ENCODE measurements at regions not wholly inside any gene's neighbourhood (a gene's known extent, or its start where the extent isn't known, plus 50 kb on each side); places are given as distances from the start of the nearest gene placed in this dataset.
A peak's percentile ranks its signal among the peaks of the same experiment; 100 is the strongest.
"Not testable (repeated sequence)": the region's sequence is repeated elsewhere in the genome, so short reads cannot be mapped to it uniquely, and the experiment has no call there.

DNA sequence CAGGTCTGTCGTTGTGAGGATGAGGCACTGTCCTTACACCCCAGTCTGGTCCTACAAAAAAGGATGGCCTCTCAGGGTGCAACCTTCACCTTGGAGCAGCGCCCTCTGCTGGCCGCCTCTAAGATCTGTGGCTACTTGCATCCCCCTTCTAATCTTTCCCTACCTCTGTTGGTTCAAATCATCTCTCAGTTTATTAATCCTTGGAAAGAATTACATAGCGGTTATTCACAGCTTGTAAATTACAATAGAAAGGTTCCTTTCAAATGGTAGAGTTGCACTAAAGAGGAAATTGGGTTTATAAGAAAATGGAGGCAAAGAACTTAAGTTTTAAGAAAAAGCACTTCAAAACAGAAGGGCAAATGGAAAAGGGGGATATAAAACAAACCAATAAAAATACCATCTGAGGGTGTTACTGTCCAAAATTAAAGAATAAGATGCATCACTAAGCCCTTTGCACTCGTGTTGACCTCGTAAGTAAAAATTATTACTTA, 102.0 kb upstream of the PLEKHM1 start:
- whole genome bisulfite sequencing (ENCODE audit: insufficient coverage): 10% methylated on average over 2 of the region's 6 CpGs
- H3K36me3 ChIP-seq (replicated peaks in 1 of 2; ENCODE audit: control extremely low read depth in 1 of 2, control insufficient read depth in 1 of 2, extremely low read depth in 1 of 2, insufficient read depth in 2 of 2, low read length in 1 of 2); H3K4me2 ChIP-seq (replicated peaks; ENCODE audit: low read depth, low read length, poor library complexity, severe bottlenecking); H3K4me3 Mint-ChIP-seq; H3K27ac ChIP-seq (ENCODE audit: low read length in 2 of 2); H3K27me3 Mint-ChIP-seq; H3K9ac ChIP-seq (ENCODE audit: low read length); POLR2A ChIA-PET; intact Hi-C loops (cut with micrococcal nuclease); H3K27ac Mint-ChIP-seq; H3K4me3 ChIP-seq (ENCODE audit: control extremely low read depth in 1 of 5, extremely low read depth in 1 of 5, insufficient read depth in 1 of 5, low read depth in 2 of 5, low read length in 4 of 5); H3K9me3 ChIP-seq (ENCODE audit: control extremely low read depth in 1 of 3, control insufficient read depth in 2 of 3, insufficient read depth in 1 of 3, low read length in 2 of 3); H3K4me1 Mint-ChIP-seq; H3K9me3 Mint-ChIP-seq (ENCODE audit: insufficient read depth); H3K4me1 ChIP-seq (ENCODE audit: control insufficient read depth in 2 of 2, insufficient read depth in 2 of 2, low read length in 2 of 2); H3K79me2 ChIP-seq (ENCODE audit: control insufficient read depth, insufficient read depth, low read length); H4K20me1 ChIP-seq (ENCODE audit: control insufficient read depth, insufficient read depth, low read length, poor library complexity, severe bottlenecking); H2AFZ ChIP-seq (ENCODE audit: insufficient read depth, low read depth, low read length, poor library complexity, severe bottlenecking); H3K27me3 ChIP-seq (replicated peaks in 1 of 4; ENCODE audit: control extremely low read depth in 1 of 4, control insufficient read depth in 3 of 4, insufficient read depth in 4 of 4, low read length in 3 of 4): not testable (repeated sequence)
- CTCF ChIA-PET: interaction anchor here (0.8 to 1.6 kb wide), 5 partner anchors 8 to 1350 kb away, joined by 3 to 5 read pairs (median 4); no protein-coding TSS in a partner anchor
- DNase-seq (peak; percentile 80), ATAC-seq (ENCODE audit: low read depth) (peak; percentile 79)
- TF ChIP-seq, protein P1, sequence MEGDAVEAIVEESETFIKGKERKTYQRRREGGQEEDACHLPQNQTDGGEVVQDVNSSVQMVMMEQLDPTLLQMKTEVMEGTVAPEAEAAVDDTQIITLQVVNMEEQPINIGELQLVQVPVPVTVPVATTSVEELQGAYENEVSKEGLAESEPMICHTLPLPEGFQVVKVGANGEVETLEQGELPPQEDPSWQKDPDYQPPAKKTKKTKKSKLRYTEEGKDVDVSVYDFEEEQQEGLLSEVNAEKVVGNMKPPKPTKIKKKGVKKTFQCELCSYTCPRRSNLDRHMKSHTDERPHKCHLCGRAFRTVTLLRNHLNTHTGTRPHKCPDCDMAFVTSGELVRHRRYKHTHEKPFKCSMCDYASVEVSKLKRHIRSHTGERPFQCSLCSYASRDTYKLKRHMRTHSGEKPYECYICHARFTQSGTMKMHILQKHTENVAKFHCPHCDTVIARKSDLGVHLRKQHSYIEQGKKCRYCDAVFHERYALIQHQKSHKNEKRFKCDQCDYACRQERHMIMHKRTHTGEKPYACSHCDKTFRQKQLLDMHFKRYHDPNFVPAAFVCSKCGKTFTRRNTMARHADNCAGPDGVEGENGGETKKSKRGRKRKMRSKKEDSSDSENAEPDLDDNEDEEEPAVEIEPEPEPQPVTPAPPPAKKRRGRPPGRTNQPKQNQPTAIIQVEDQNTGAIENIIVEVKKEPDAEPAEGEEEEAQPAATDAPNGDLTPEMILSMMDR (IDR thresholded peaks at IDR 0.05): peak; percentile 71

DNA sequence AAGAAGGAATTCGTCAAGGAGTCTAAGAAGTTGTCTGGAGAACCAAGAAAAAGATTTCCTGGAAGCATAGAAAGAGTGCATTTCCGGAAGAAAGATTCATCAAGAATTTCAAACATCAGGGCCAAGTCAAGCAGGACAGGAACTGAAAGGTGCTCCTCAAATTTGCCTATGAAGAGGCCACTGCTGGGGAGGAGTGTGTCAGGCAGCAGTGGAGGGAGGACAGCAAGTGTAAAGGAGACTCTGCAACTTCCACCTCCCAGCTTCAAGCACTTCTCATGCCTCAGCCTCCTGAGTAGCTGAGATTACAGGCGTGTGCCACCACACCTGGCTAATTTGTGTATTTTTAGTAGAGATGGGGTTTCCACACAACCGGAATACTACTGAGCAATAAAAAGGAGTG, 105.8 kb upstream of the PLEKHM1 start:
- H3K27me3 Mint-ChIP-seq; H3K9me3 Mint-ChIP-seq (ENCODE audit: insufficient read depth); H3K27ac Mint-ChIP-seq; H2AFZ ChIP-seq (ENCODE audit: insufficient read depth, low read depth, low read length, poor library complexity, severe bottlenecking); ATAC-seq (ENCODE audit: low read depth); H3K36me3 ChIP-seq (replicated peaks in 1 of 2; ENCODE audit: control extremely low read depth in 1 of 2, control insufficient read depth in 1 of 2, extremely low read depth in 1 of 2, insufficient read depth in 2 of 2, low read length in 1 of 2); H3K27ac ChIP-seq (ENCODE audit: low read length in 2 of 2); H3K4me1 ChIP-seq (ENCODE audit: control insufficient read depth in 2 of 2, insufficient read depth in 2 of 2, low read length in 2 of 2); CTCF ChIA-PET; H3K9me3 ChIP-seq (ENCODE audit: control extremely low read depth in 1 of 3, control insufficient read depth in 2 of 3, insufficient read depth in 1 of 3, low read length in 2 of 3); H3K4me3 Mint-ChIP-seq; H3K9ac ChIP-seq (ENCODE audit: low read length); intact Hi-C loops (cut with micrococcal nuclease); H3K4me2 ChIP-seq (replicated peaks; ENCODE audit: low read depth, low read length, poor library complexity, severe bottlenecking); H3K79me2 ChIP-seq (ENCODE audit: control insufficient read depth, insufficient read depth, low read length); H4K20me1 ChIP-seq (ENCODE audit: control insufficient read depth, insufficient read depth, low read length, poor library complexity, severe bottlenecking); H3K27me3 ChIP-seq (replicated peaks in 1 of 4; ENCODE audit: control extremely low read depth in 1 of 4, control insufficient read depth in 3 of 4, insufficient read depth in 4 of 4, low read length in 3 of 4); POLR2A ChIA-PET; H3K4me1 Mint-ChIP-seq; H3K4me3 ChIP-seq (ENCODE audit: control extremely low read depth in 1 of 5, extremely low read depth in 1 of 5, insufficient read depth in 1 of 5, low read depth in 2 of 5, low read length in 4 of 5): not testable (repeated sequence)
- DNase-seq: peak; percentile 18
- WGBS (ENCODE audit: insufficient coverage): 94% methylated on average over 2 of the region's 4 CpGs

- H3K9me3 ChIP-seq (ENCODE audit: control extremely low read depth in 1 of 3, control insufficient read depth in 2 of 3, insufficient read depth in 1 of 3, low read length in 2 of 3); POLR2A ChIA-PET; intact Hi-C loops (cut with micrococcal nuclease); H3K4me3 ChIP-seq (ENCODE audit: control extremely low read depth in 1 of 5, extremely low read depth in 1 of 5, insufficient read depth in 1 of 5, low read depth in 2 of 5, low read length in 4 of 5); H3K4me2 ChIP-seq (replicated peaks; ENCODE audit: low read depth, low read length, poor library complexity, severe bottlenecking); H3K9me3 Mint-ChIP-seq (ENCODE audit: insufficient read depth); H3K36me3 ChIP-seq (replicated peaks in 1 of 2; ENCODE audit: control extremely low read depth in 1 of 2, control insufficient read depth in 1 of 2, extremely low read depth in 1 of 2, insufficient read depth in 2 of 2, low read length in 1 of 2); CTCF ChIA-PET; H3K4me1 Mint-ChIP-seq; H3K4me1 ChIP-seq (ENCODE audit: control insufficient read depth in 2 of 2, insufficient read depth in 2 of 2, low read length in 2 of 2); H3K9ac ChIP-seq (ENCODE audit: low read length); H3K27me3 Mint-ChIP-seq; H3K27me3 ChIP-seq (replicated peaks in 1 of 4; ENCODE audit: control extremely low read depth in 1 of 4, control insufficient read depth in 3 of 4, insufficient read depth in 4 of 4, low read length in 3 of 4); H3K27ac ChIP-seq (ENCODE audit: low read length in 2 of 2); H4K20me1 ChIP-seq (ENCODE audit: control insufficient read depth, insufficient read depth, low read length, poor library complexity, severe bottlenecking); DNase-seq; H3K79me2 ChIP-seq (ENCODE audit: control insufficient read depth, insufficient read depth, low read length): not testable (repeated sequence)
- peak; percentile 88 for ATAC-seq (ENCODE audit: low read depth)
- peak overlapping the region; percentile 72 for H3K27ac Mint-ChIP-seq
- H3K4me3 Mint-ChIP-seq: peak overlapping the region; percentile 53
- WGBS (ENCODE audit: insufficient coverage): 40% methylated on average over 1 of the region's 21 CpGs
- H2AFZ ChIP-seq (ENCODE audit: insufficient read depth, low read depth, low read length, poor library complexity, severe bottlenecking): peak overlapping the region; percentile 42
Observed at GRCh38 chr17:45600052-45601012, 109.8 kb upstream of the PLEKHM1 start.
